Testis (tissue), 2 donors: ENCODE measurements at regions not wholly inside any gene's neighbourhood (a gene's known extent, or its start where the extent isn't known, plus 50 kb on each side); places are given as distances from the start of the nearest gene placed in this dataset.

ENCODE experiments used
- DNase-seq: peaks from one replicate; pipeline ENCODE4 v3.0.0-alpha.2; 2019
- H3K27ac ChIP-seq, 2 donors: fragments of 200-600 bp; sonication (generic); one replicate each; pipeline ENCODE4 v1.5.1; 2019
- H3K27me3 ChIP-seq: fragments of 200-600 bp; sonication (generic); one replicate; pipeline ENCODE4 v1.5.1; 2019
- H3K36me3 ChIP-seq: fragments of 200-600 bp; sonication (generic); one replicate; pipeline ENCODE4 v1.5.1; 2017; ENCODE audit warnings: low read depth; ENCODE audit errors: missing control alignments
- H3K4me1 ChIP-seq: fragments of 200-600 bp; sonication (generic); one replicate; pipeline ENCODE4 v1.5.1; 2019
- H3K4me3 ChIP-seq, 2 donors: fragments of 200-600 bp; sonication (generic); one replicate each; pipeline ENCODE4 v1.5.1; 2017 to 2019
- H3K9me3 ChIP-seq: fragments of 200-600 bp; sonication (generic); one replicate; pipeline ENCODE4 v1.5.1; 2017
- CTCF ChIP-seq, 3 experiments: fragments of 450-650 bp in 2 of 3; fragments of 200-600 bp in 1 of 3; sonication (generic) in 1 of 3; IDR thresholded peaks; one replicate each; pipeline ENCODE4 v1.5.1; 2016 to 2019; ENCODE audit warnings: antibody characterized with exemption in 3 of 3, mild to moderate bottlenecking in 2 of 3, moderate library complexity in 1 of 3
- POLR2A ChIP-seq: fragments of 450-650 bp; IDR thresholded peaks from one replicate; pipeline ENCODE4 v1.6.1; 2017; ENCODE audit warnings: antibody characterized with exemption, mild to moderate bottlenecking, moderate library complexity
- WGBS, 2 donors: methylation state at CpG; one replicate each; pipeline ENCODE4 v1.1.5; 2018; 5-methylcytosine and 5-hydroxymethylcytosine counted together
- intact Hi-C: fragments of 100-400 bp; cut with DNase I; formaldehyde crosslinking; loops from one replicate; pipeline ENCODE4 v1.15.1; 2023; ENCODE audit warnings: low total_unique reads

- H3K4me1 ChIP-seq, result no peaks in the 10 kb centered on the region
- TF ChIP-seq POLR2A (no peak), CTCF (IDR thresholded peaks at IDR 0.05) (no peak)
- intact Hi-C loops, result no loop called here
- H3K9me3 ChIP-seq, result no peaks in the 10 kb centered on the region
- DNase-seq, result no peak
- no peak overlapping the region for H3K4me3 ChIP-seq
- 31 to 51% methylated on average over 6 of the region's 6 CpGs for WGBS, 2 donors
- H3K36me3 ChIP-seq, result no peaks in the 10 kb centered on the region
- H3K27me3 ChIP-seq, result no peaks in the 10 kb centered on the region
- no peak overlapping the region for H3K27ac ChIP-seq
Observed at GRCh38 chr4:187027272-187027671, 303.6 kb upstream of the FAT1 start.

- DNase-seq, result no peak
- no peaks in the 10 kb centered on the region for H3K4me1 ChIP-seq
- no peak for TF ChIP-seq POLR2A
- TF ChIP-seq CTCF (IDR thresholded peaks at IDR 0.05), result no peak
- intact Hi-C loops, result no loop called here
- no peak overlapping the region for H3K27ac ChIP-seq
- H3K27me3 ChIP-seq, result no peaks in the 10 kb centered on the region
- H3K36me3 ChIP-seq, result no peaks in the 10 kb centered on the region
- 96% methylated on average over 7 of the region's 7 CpGs for WGBS, 2 donors
- H3K4me3 ChIP-seq, result no peak overlapping the region
- no peaks in the 10 kb centered on the region for H3K9me3 ChIP-seq
Observed at GRCh38 chr4:187042251-187042650, 318.6 kb upstream of the FAT1 start.

- no peaks in the 10 kb centered on the region for H3K27me3 ChIP-seq
- no peak for DNase-seq
Observed at GRCh38 chr4:187046471-187046870, 322.8 kb upstream of the FAT1 start.

GRCh38 chr4:187059021-187059420, 335.4 kb upstream of the FAT1 start:
- no peaks in the 10 kb centered on the region for H3K27me3 ChIP-seq
- H3K36me3 ChIP-seq, result no peaks in the 10 kb centered on the region
- no peak overlapping the region for H3K4me3 ChIP-seq
- intact Hi-C loops, result no loop called here
- WGBS, 2 donors, result 91 to 94% methylated on average over 9 of the region's 9 CpGs
- DNase-seq, result no peak
- H3K9me3 ChIP-seq, result no peaks in the 10 kb centered on the region
- H3K4me1 ChIP-seq, result no peaks in the 10 kb centered on the region
- H3K27ac ChIP-seq, result no peak overlapping the region
- TF ChIP-seq POLR2A, result no peak
- no peak for TF ChIP-seq CTCF (IDR thresholded peaks at IDR 0.05)

More at GRCh38 chr4:187046471-187046870, 322.8 kb upstream of the FAT1 start:
- no peaks in the 10 kb centered on the region for H3K4me1 ChIP-seq
- H3K9me3 ChIP-seq, result no peaks in the 10 kb centered on the region
- H3K4me3 ChIP-seq, result no peak overlapping the region
- no peaks in the 10 kb centered on the region for H3K36me3 ChIP-seq
- intact Hi-C loops, result no loop called here
- TF ChIP-seq POLR2A, result no peak
- TF ChIP-seq CTCF (IDR thresholded peaks at IDR 0.05), result no peak
- H3K27ac ChIP-seq, result no peak overlapping the region
- WGBS, 2 donors, result 50 to 67% methylated on average over 4 of the region's 4 CpGs

- no peak for DNase-seq
- no peak for TF ChIP-seq CTCF (IDR thresholded peaks at IDR 0.05)
- TF ChIP-seq POLR2A, result no peak
- no peaks in the 10 kb centered on the region for H3K36me3 ChIP-seq
- no peaks in the 10 kb centered on the region for H3K4me1 ChIP-seq
- intact Hi-C loops, result no loop called here
- H3K9me3 ChIP-seq, result no peaks in the 10 kb centered on the region
- H3K4me3 ChIP-seq, result no peak overlapping the region
- no peaks in the 10 kb centered on the region for H3K27me3 ChIP-seq
- WGBS, 2 donors, result 45 to 64% methylated on average over 4 of the region's 4 CpGs
- H3K27ac ChIP-seq, result no peak overlapping the region
Observed at GRCh38 chr4:187059895-187060294, 336.2 kb upstream of the FAT1 start.
